ENCODE measurements at regions not wholly inside any gene's neighbourhood (a gene's known extent, or its start where the extent isn't known, plus 50 kb on each side); places are given as distances from the start of the nearest gene placed in this dataset.

- intact Hi-C loops (cut with DNase I), result no loop called here
- Histone ChIP-seq H3K36me3 (no peaks in the 10 kb centered on the region), H3K27ac (no peak overlapping the region), H3K27me3 (peaks cover 0 to 8% (median 0%) of the 10 kb centered on the region in 9 donors), H3K4me3 (no peak overlapping the region), H3K9me3 (peaks cover 0 to 19% (median 5%) of the 10 kb centered on the region in 12 donors), H3K4me1 (no peaks in the 10 kb centered on the region)
- DNase-seq, result no peak
- TF ChIP-seq CTCF (IDR thresholded peaks at IDR 0.05), result no peak
- TF ChIP-seq POLR2A (IDR thresholded peaks at IDR 0.05), result no peak
- 79 to 90% (median 86%) methylated on average over 10 of the region's 10 CpGs for WGBS, 4 donors
- ATAC-seq, result no peak
These were observed 313.0 kb downstream of the BRD1 start for GRCh38 chr22:49514641-49515040.

GRCh38 chr22:49514211-49514610, 313.5 kb downstream of the BRD1 start:
- Histone ChIP-seq H3K4me1 (no peaks in the 10 kb centered on the region), H3K4me3 (no peak overlapping the region), H3K27ac (no peak overlapping the region), H3K27me3 (peaks cover 0 to 8% (median 0%) of the 10 kb centered on the region in 9 donors), H3K36me3 (no peaks in the 10 kb centered on the region), H3K9me3 (peaks cover 0 to 15% (median 5%) of the 10 kb centered on the region in 12 donors)
- intact Hi-C loops (cut with DNase I), result no loop called here
- TF ChIP-seq POLR2A (IDR thresholded peaks at IDR 0.05) (no peak), CTCF (IDR thresholded peaks at IDR 0.05) (no peak)
- 85 to 89% (median 88%) methylated on average over 11 of the region's 11 CpGs for WGBS, 4 donors
- DNase-seq (no peak), ATAC-seq (no peak)

GRCh38 chr22:49513358-49513851, 314.3 kb downstream of the BRD1 start:
- peaks cover 0 to 5% (median 0%) of the 10 kb centered on the region in 9 donors for H3K27me3 ChIP-seq
- intact Hi-C loops (cut with DNase I), result no loop called here
- DNase-seq, result no peak

More at GRCh38 chr22:49513358-49513851, 314.3 kb downstream of the BRD1 start:
- ATAC-seq, result no peak
- no peak for TF ChIP-seq CTCF (IDR thresholded peaks at IDR 0.05)
- no peak for TF ChIP-seq POLR2A (IDR thresholded peaks at IDR 0.05)
- H3K9me3 ChIP-seq, result peaks cover 0 to 14% (median 5%) of the 10 kb centered on the region in 12 donors
- no peak overlapping the region for H3K4me3 ChIP-seq
- WGBS, 4 donors, result 70 to 76% (median 72%) methylated on average over 5 of the region's 5 CpGs
- H3K36me3 ChIP-seq, result no peaks in the 10 kb centered on the region
- no peak overlapping the region for H3K27ac ChIP-seq
- H3K4me1 ChIP-seq, result no peaks in the 10 kb centered on the region

Measured in heart left ventricle (tissue), 16 donors.